HepG2 (cell line): ENCODE measurements at regions not wholly inside any gene's neighbourhood (a gene's known extent, or its start where the extent isn't known, plus 50 kb on each side); places are given as distances from the start of the nearest gene placed in this dataset.

Source experiments
- ATAC-seq: fragments of 200-7000 bp; cut with Tn5 transposase; 3 replicates; pipeline ENCODE4 v1.9.1; 2020; ENCODE audit warnings: mild to moderate bottlenecking, moderate library complexity
- BruUV-seq: library from RNA; stranded (reverse); fragments of 400-500 nt; replicated peaks from 2 replicates; lab custom pipeline; 2021; lab: Mats Ljungman, UMichigan
- CTCF ChIA-PET: fragments of 300-600 bp; formaldehyde crosslinking; extraction: SDS; loops from one replicate; lab custom pipeline; 2021; ENCODE audit warnings: low total read pairs, inconsistent platforms, low intra/inter-chr PET ratio; lab: Yijun Ruan, JAX
- POLR2A ChIA-PET: fragments of 350-600 bp; sonication (Branson Sonifier 250); formaldehyde crosslinking; loops from one replicate; lab custom pipeline; 2020; ENCODE audit warnings: antibody characterized with exemption, inconsistent platforms; lab: Yijun Ruan, JAX
- DNase-seq: peaks from one replicate; pipeline ENCODE4 v3.0.0-alpha.2; 2015; ENCODE audit warnings: low spot score
- FAIRE-seq: peaks from 3 replicates; lab custom pipeline; 2011; peaks lifted over from hg19 to GRCh38; lab: Jason Lieb, UNC
- H2AFZ ChIP-seq: one replicate; pipeline ENCODE4 v1.6.1; 2011; ENCODE audit warnings: low read length, inconsistent platforms
- H3K27ac ChIP-seq: fragments of 300-600 bp; 3 replicates; pipeline ENCODE4 v1.8.0; 2011; ENCODE audit warnings: mixed run types, mild to moderate bottlenecking, mixed read lengths, low read length, inconsistent platforms; ENCODE audit not compliant: insufficient read depth; ENCODE audit errors: extremely low read length
- H3K27me3 ChIP-seq, 2 experiments: fragments of 200-600 bp in 1 of 2; 2 replicates in 1 of 2; 3 replicates in 1 of 2; pipeline versions ENCODE4 v1.6.0 to v1.8.0; 2011; ENCODE audit warnings: low read length in 2 of 2, mild to moderate bottlenecking in 2 of 2, moderate library complexity in 2 of 2, inconsistent platforms in 1 of 2; ENCODE audit not compliant: insufficient read depth in 2 of 2, control insufficient read depth in 1 of 2
- H3K36me3 ChIP-seq, 2 experiments: fragments of 200-600 bp in 1 of 2; replicated peaks in 1 of 2; 2 replicates in 1 of 2; 3 replicates in 1 of 2; pipeline versions ENCODE4 v1.5.1 to v1.8.0; 2011; ENCODE audit warnings: low read length in 2 of 2, inconsistent platforms in 1 of 2; ENCODE audit not compliant: insufficient read depth in 2 of 2, control insufficient read depth in 1 of 2
- H3K4me1 ChIP-seq: 2 replicates; pipeline ENCODE4 v1.5.1; 2012; ENCODE audit warnings: low read length, inconsistent platforms; ENCODE audit not compliant: insufficient read depth
- H3K4me2 ChIP-seq: 2 replicates; pipeline ENCODE4 v1.6.0; 2011; ENCODE audit warnings: low read depth, low read length, inconsistent platforms
- H3K4me3 ChIP-seq, 3 experiments: fragments of 200-600 bp in 1 of 3; sonication (generic), shearing (Covaris generic) in 1 of 3; replicated peaks in 1 of 3; 2 replicates each; pipeline ENCODE4 v1.5.1; 2011 to 2016; ENCODE audit warnings: low read length in 3 of 3, inconsistent platforms in 2 of 3, low read depth in 2 of 3, mild to moderate bottlenecking in 2 of 3, control low read depth in 1 of 3, mixed read lengths in 1 of 3; ENCODE audit not compliant: insufficient read depth in 1 of 3
- H3K79me2 ChIP-seq: one replicate; pipeline ENCODE4 v1.6.1; 2011; ENCODE audit warnings: low read length, inconsistent platforms; ENCODE audit not compliant: insufficient read depth
- H3K9ac ChIP-seq: 2 replicates; pipeline ENCODE4 v1.6.0; 2011; ENCODE audit warnings: mild to moderate bottlenecking, low read depth, low read length, inconsistent platforms; ENCODE audit not compliant: insufficient read depth
- H3K9me3 ChIP-seq: 2 replicates; pipeline ENCODE4 v1.5.1; 2012; ENCODE audit warnings: mild to moderate bottlenecking, low read length
- H4K20me1 ChIP-seq: 2 replicates; pipeline ENCODE4 v1.6.0; 2011; ENCODE audit warnings: inconsistent platforms, mild to moderate bottlenecking, low read length, moderate library complexity; ENCODE audit not compliant: insufficient read depth
- GTF3A ChIP-seq: sonication (generic); formaldehyde crosslinking; conservative IDR thresholded peaks from 2 replicates; pipeline ENCODE4 v1.4.0; 2020; ENCODE audit warnings: mild to moderate bottlenecking, missing genetic modification reagents
- HDAC2 ChIP-seq: sonication (generic); formaldehyde crosslinking; IDR thresholded peaks from 2 replicates; pipeline ENCODE4 v1.4.0; 2020; ENCODE audit warnings: missing genetic modification reagents
- MXI1 ChIP-seq: IDR thresholded peaks from 3 replicates; pipeline ENCODE4 v1.6.1; 2012; ENCODE audit warnings: low read depth, low read length, inconsistent platforms, borderline replicate concordance
- SAP130 ChIP-seq: IDR thresholded peaks from 2 replicates; pipeline ENCODE4 v1.6.1; 2016; ENCODE audit warnings: low read depth
- ZNF138 ChIP-seq: sonication (generic); formaldehyde crosslinking; IDR thresholded peaks from 2 replicates; pipeline ENCODE4 v1.5.0; 2020; ENCODE audit warnings: mild to moderate bottlenecking, low read depth, missing genetic modification reagents
- ZNF234 ChIP-seq: sonication (generic); formaldehyde crosslinking; conservative IDR thresholded peaks from 2 replicates; pipeline ENCODE4 v1.5.1; 2020; ENCODE audit warnings: mild to moderate bottlenecking, missing genetic modification reagents
- ZNF3 ChIP-seq: IDR thresholded peaks from 2 replicates; pipeline ENCODE4 v1.7.0; 2017; ENCODE audit warnings: inconsistent platforms
- ZNF558 ChIP-seq: sonication (generic); formaldehyde crosslinking; IDR thresholded peaks from 2 replicates; pipeline ENCODE4 v1.9.0; 2022; ENCODE audit warnings: mild to moderate bottlenecking, missing genetic modification reagents, borderline replicate concordance
- ZNF674 ChIP-seq: sonication (generic); formaldehyde crosslinking; IDR thresholded peaks from 2 replicates; pipeline ENCODE4 v1.5.0; 2020; ENCODE audit warnings: low read depth, mild to moderate bottlenecking, missing genetic modification reagents
- WGBS: methylation state at CpG from one replicate; pipeline ENCODE4 v1.1.6; 2017; ENCODE audit warnings: low lambda C conversion rate; 5-methylcytosine and 5-hydroxymethylcytosine counted together
- in situ Hi-C: cut with HindIII; loops from 2 replicates; pipeline ENCODE4 v1.10.0; 2017; ENCODE audit warnings: low pct_unique_long_range_greater_than_20kb; ENCODE audit not compliant: extremely low pct_ligation_motif_present
- intact Hi-C: fragments of 100-400 bp; cut with micrococcal nuclease; formaldehyde crosslinking; loops from one replicate; pipeline ENCODE4 v1.10.0; 2022; ENCODE audit not compliant: unreplicated experiment
- TF ChIP-seq, protein P1 (sequence below): IDR thresholded peaks from 2 replicates; pipeline ENCODE4 v1.6.1; 2016; ENCODE audit warnings: missing genetic modification reagents, missing compliant biosample characterization
- TF ChIP-seq, protein P2 (sequence below): sonication (generic); formaldehyde crosslinking; IDR thresholded peaks from 2 replicates; pipeline ENCODE4 v1.4.0; 2020; ENCODE audit warnings: missing genetic modification reagents
- TF ChIP-seq, protein P3 (sequence below): sonication (generic); formaldehyde crosslinking; IDR thresholded peaks from 2 replicates; pipeline ENCODE4 v1.4.0; 2020; ENCODE audit warnings: missing genetic modification reagents, mild to moderate bottlenecking, borderline replicate concordance

DNA sequence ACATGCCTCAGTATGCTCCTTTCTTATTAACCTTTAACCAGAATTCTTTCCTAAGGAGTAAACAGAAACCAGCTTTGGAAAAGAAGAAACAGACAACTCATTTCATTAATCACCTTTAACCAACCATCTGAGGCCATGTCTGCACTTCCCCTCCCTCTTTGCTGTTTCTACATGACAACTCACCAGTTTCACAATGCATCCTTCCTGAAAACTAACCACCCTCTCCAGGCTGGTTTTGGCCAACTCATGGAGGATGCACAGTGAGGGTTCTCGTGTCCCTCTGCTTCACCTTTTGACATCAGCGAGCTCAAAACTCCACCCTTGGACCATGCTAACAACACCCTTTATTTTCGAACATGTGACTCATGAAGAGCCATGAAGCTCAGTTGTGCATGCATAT, 244.1 kb downstream of the ELAVL2 start:
- intact Hi-C loops (no loop called here), in situ Hi-C loops (no loop called here)
- no TSS peak for BruUV-seq
- ChIA-PET POLR2A (no interaction called here), CTCF (no interaction called here)
- Histone ChIP-seq H2AFZ (no peak overlapping the region), H3K4me3 (no peak overlapping the region), H3K4me2 (no peak overlapping the region), H3K9me3 (peaks cover 5% of the 10 kb centered on the region; the same call in 1 of the 2 replicates), H3K4me1 (no peaks in the 10 kb centered on the region), H3K27ac (no peak overlapping the region), H3K36me3 (no peaks in the 10 kb centered on the region), H4K20me1 (no peaks in the 10 kb centered on the region), H3K9ac (no peak overlapping the region), H3K79me2 (no peaks in the 10 kb centered on the region), H3K27me3 (no peaks in the 10 kb centered on the region)
- TF ChIP-seq, protein P1, sequence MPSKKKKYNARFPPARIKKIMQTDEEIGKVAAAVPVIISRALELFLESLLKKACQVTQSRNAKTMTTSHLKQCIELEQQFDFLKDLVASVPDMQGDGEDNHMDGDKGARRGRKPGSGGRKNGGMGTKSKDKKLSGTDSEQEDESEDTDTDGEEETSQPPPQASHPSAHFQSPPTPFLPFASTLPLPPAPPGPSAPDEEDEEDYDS (CRISPR knock-in tag), result no peak
- TF ChIP-seq ZNF3 (no peak), HDAC2 (CRISPR knock-in tag) (no peak), ZNF558 (CRISPR knock-in tag) (no peak), ZNF674 (CRISPR knock-in tag) (no peak), MXI1 (no peak), GTF3A (CRISPR knock-in tag) (no peak), ZNF138 (no peak), ZNF234 (no peak), SAP130 (no peak)
- TF ChIP-seq, protein P2, sequence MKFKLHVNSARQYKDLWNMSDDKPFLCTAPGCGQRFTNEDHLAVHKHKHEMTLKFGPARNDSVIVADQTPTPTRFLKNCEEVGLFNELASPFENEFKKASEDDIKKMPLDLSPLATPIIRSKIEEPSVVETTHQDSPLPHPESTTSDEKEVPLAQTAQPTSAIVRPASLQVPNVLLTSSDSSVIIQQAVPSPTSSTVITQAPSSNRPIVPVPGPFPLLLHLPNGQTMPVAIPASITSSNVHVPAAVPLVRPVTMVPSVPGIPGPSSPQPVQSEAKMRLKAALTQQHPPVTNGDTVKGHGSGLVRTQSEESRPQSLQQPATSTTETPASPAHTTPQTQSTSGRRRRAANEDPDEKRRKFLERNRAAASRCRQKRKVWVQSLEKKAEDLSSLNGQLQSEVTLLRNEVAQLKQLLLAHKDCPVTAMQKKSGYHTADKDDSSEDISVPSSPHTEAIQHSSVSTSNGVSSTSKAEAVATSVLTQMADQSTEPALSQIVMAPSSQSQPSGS (CRISPR knock-in tag), result no peak
- TF ChIP-seq, protein P3, sequence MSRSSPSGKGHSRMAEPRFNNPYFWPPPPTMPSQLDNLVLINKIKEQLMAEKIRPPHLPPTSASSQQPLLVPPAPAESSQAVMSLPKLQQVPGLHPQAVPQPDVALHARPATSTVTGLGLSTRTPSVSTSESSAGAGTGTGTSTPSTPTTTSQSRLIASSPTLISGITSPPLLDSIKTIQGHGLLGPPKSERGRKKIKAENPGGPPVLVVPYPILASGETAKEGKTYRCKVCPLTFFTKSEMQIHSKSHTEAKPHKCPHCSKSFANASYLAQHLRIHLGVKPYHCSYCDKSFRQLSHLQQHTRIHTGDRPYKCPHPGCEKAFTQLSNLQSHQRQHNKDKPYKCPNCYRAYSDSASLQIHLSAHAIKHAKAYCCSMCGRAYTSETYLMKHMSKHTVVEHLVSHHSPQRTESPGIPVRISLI (CRISPR knock-in tag), result no peak
- 5% methylated on average over 3 of the region's 3 CpGs for WGBS
- DNase-seq, result no peak
- no peak for ATAC-seq
- FAIRE-seq, result no peak
